ENCODE measurements at regions not wholly inside any gene's neighbourhood (a gene's known extent, or its start where the extent isn't known, plus 50 kb on each side); places are given as distances from the start of the nearest gene placed in this dataset.

GRCh38 chr13:85638815-85639393 lies 160.3 kb downstream of the SLITRK6 start:
- whole genome bisulfite sequencing (ENCODE audit: low lambda C conversion rate, missing lambda C conversion rate): 85% methylated on average over 12 of the region's 12 CpGs
- no peak overlapping the region for H2AFZ ChIP-seq
- no peak overlapping the region for H3K4me3 ChIP-seq
- no peak for DNase-seq (ENCODE audit: low spot score)
- no peaks in the 10 kb centered on the region for H3K4me1 ChIP-seq (ENCODE audit: insufficient read depth)
- no peaks in the 10 kb centered on the region for H3K9me2 ChIP-seq (replicated peaks; ENCODE audit: insufficient read depth)
- H3K4me2 ChIP-seq: no peak overlapping the region
- no peaks in the 10 kb centered on the region for H3K9me3 ChIP-seq (ENCODE audit: low read depth)
- no peak for TF ChIP-seq EZH2 (IDR thresholded peaks at IDR 0.05; ENCODE audit: borderline replicate concordance)
- no peak for TF ChIP-seq CTCF (IDR thresholded peaks at IDR 0.05; ENCODE audit: poor library complexity)
- no peak for TF ChIP-seq EZH2phosphoT487 (IDR thresholded peaks at IDR 0.05; ENCODE audit: low read depth, severe bottlenecking, unreplicated experiment)
- H3K36me3 ChIP-seq (replicated peaks; ENCODE audit: insufficient read depth, low read depth): no peaks in the 10 kb centered on the region
- no peak overlapping the region for H3K27ac ChIP-seq
- no peaks in the 10 kb centered on the region for H3K79me2 ChIP-seq
- H3K27me3 ChIP-seq: no peaks in the 10 kb centered on the region
- H4K20me1 ChIP-seq (ENCODE audit: insufficient read depth, poor library complexity, severe bottlenecking): no peaks in the 10 kb centered on the region

- TF ChIP-seq EZH2phosphoT487 (IDR thresholded peaks at IDR 0.05; ENCODE audit: low read depth, severe bottlenecking, unreplicated experiment) (no peak), EZH2 (IDR thresholded peaks at IDR 0.05; ENCODE audit: borderline replicate concordance) (no peak), CTCF (IDR thresholded peaks at IDR 0.05; ENCODE audit: poor library complexity) (no peak)
- H3K4me1 ChIP-seq (ENCODE audit: insufficient read depth): no peaks in the 10 kb centered on the region
- H2AFZ ChIP-seq: no peak overlapping the region
- H3K79me2 ChIP-seq: no peaks in the 10 kb centered on the region
- no peak overlapping the region for H3K4me3 ChIP-seq
- H3K36me3 ChIP-seq (replicated peaks; ENCODE audit: insufficient read depth, low read depth): no peaks in the 10 kb centered on the region
- H3K9me3 ChIP-seq (ENCODE audit: low read depth): no peaks in the 10 kb centered on the region
- no peak overlapping the region for H3K27ac ChIP-seq
- DNase-seq (ENCODE audit: low spot score): no peak
- no peak overlapping the region for H3K4me2 ChIP-seq
- H3K27me3 ChIP-seq: no peaks in the 10 kb centered on the region
- no peaks in the 10 kb centered on the region for H4K20me1 ChIP-seq (ENCODE audit: insufficient read depth, poor library complexity, severe bottlenecking)
- H3K9me2 ChIP-seq (replicated peaks; ENCODE audit: insufficient read depth): no peaks in the 10 kb centered on the region
- WGBS (ENCODE audit: low lambda C conversion rate, missing lambda C conversion rate): 93% methylated on average over 6 of the region's 6 CpGs
Measured at GRCh38 chr13:85638265-85638664, 161.0 kb downstream of the SLITRK6 start.

GRCh38 chr13:85632526-85633195 lies 166.6 kb downstream of the SLITRK6 start:
- Histone ChIP-seq H3K27ac (no peak overlapping the region), H3K79me2 (no peaks in the 10 kb centered on the region), H2AFZ (no peak overlapping the region), H4K20me1 (ENCODE audit: insufficient read depth, poor library complexity, severe bottlenecking) (no peaks in the 10 kb centered on the region), H3K9me2 (replicated peaks; ENCODE audit: insufficient read depth) (no peaks in the 10 kb centered on the region), H3K4me3 (no peak overlapping the region), H3K27me3 (no peaks in the 10 kb centered on the region), H3K9me3 (ENCODE audit: low read depth) (no peaks in the 10 kb centered on the region), H3K4me2 (no peak overlapping the region), H3K36me3 (replicated peaks; ENCODE audit: insufficient read depth, low read depth) (no peaks in the 10 kb centered on the region), H3K4me1 (ENCODE audit: insufficient read depth) (no peaks in the 10 kb centered on the region)
- TF ChIP-seq EZH2phosphoT487 (IDR thresholded peaks at IDR 0.05; ENCODE audit: low read depth, severe bottlenecking, unreplicated experiment): no peak
- no peak for TF ChIP-seq EZH2 (IDR thresholded peaks at IDR 0.05; ENCODE audit: borderline replicate concordance)
- TF ChIP-seq CTCF (IDR thresholded peaks at IDR 0.05; ENCODE audit: poor library complexity): no peak
- DNase-seq (ENCODE audit: low spot score): no peak
- 46% methylated on average over 3 of the region's 3 CpGs for WGBS (ENCODE audit: low lambda C conversion rate, missing lambda C conversion rate)
